ENCODE measurements at regions not wholly inside any gene's neighbourhood (a gene's known extent, or its start where the extent isn't known, plus 50 kb on each side); places are given as distances from the start of the nearest gene placed in this dataset.

DNA sequence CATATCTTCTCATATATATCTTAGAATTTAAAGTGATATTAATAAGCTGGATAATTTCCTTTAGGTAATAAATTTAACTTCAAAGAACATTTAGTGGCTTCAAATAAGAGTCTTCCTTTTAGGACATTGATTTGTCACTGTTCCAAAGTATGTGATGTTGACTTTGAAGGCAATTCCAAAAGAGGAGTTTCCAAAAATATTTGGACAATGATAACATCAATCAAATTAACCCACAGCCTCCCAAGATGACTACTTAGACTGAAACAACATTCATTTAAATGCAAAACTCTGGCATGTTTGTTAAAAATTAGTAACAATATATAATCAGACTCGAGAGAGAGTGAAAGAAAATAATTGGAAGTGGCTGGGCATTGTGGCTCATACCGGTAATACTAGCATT is 211.1 kb downstream of the OGFRL1 start:
- no peak overlapping the region for H3K27ac ChIP-seq (ENCODE audit: insufficient read depth, low read depth, low read length)
- no peak for FAIRE-seq
- DNase-seq (ENCODE audit: low read depth, low spot score) = no peak
- peaks cover 17% of the 10 kb centered on the region for H3K4me1 ChIP-seq (ENCODE audit: control insufficient read depth, extremely low read depth, insufficient read depth, low read length)
- no peak for TF ChIP-seq JUN (IDR thresholded peaks at IDR 0.05; ENCODE audit: borderline replicate concordance, insufficient read depth, insufficient read length, low read depth)
- no peak for TF ChIP-seq EZH2 (IDR thresholded peaks at IDR 0.05; ENCODE audit: borderline replicate concordance, low read depth, low read length, severe bottlenecking)
- no peak for TF ChIP-seq POLR2AphosphoS5 (IDR thresholded peaks at IDR 0.05; ENCODE audit: insufficient read depth, low read depth, low read length)
- no peak for TF ChIP-seq MYC (IDR thresholded peaks at IDR 0.05; ENCODE audit: low read depth, low read length)
- TF ChIP-seq POLR2A (IDR thresholded peaks at IDR 0.05; ENCODE audit: low read depth, low read length) = no peak
- TF ChIP-seq GATA2 (IDR thresholded peaks at IDR 0.05; ENCODE audit: insufficient read depth, insufficient read length, low read depth, low read length) = no peak
- TF ChIP-seq MAX (IDR thresholded peaks at IDR 0.05; ENCODE audit: insufficient read depth, insufficient read length) = no peak
- TF ChIP-seq, protein P1, sequence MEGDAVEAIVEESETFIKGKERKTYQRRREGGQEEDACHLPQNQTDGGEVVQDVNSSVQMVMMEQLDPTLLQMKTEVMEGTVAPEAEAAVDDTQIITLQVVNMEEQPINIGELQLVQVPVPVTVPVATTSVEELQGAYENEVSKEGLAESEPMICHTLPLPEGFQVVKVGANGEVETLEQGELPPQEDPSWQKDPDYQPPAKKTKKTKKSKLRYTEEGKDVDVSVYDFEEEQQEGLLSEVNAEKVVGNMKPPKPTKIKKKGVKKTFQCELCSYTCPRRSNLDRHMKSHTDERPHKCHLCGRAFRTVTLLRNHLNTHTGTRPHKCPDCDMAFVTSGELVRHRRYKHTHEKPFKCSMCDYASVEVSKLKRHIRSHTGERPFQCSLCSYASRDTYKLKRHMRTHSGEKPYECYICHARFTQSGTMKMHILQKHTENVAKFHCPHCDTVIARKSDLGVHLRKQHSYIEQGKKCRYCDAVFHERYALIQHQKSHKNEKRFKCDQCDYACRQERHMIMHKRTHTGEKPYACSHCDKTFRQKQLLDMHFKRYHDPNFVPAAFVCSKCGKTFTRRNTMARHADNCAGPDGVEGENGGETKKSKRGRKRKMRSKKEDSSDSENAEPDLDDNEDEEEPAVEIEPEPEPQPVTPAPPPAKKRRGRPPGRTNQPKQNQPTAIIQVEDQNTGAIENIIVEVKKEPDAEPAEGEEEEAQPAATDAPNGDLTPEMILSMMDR (IDR thresholded peaks at IDR 0.05; ENCODE audit: extremely low read depth in 1 of 2, insufficient read depth in 1 of 2, low read depth in 1 of 2, low read length in 2 of 2) = no peak
- no peak for TF ChIP-seq FOS (IDR thresholded peaks at IDR 0.05; ENCODE audit: borderline replicate concordance, insufficient read depth, low read length)
- H3K4me2 ChIP-seq (ENCODE audit: insufficient read depth, low read length) = no peak overlapping the region
- H3K36me3 ChIP-seq (ENCODE audit: control insufficient read depth in 2 of 2, extremely low read depth in 1 of 2, insufficient read depth in 2 of 2, low read length in 2 of 2) = no peaks in the 10 kb centered on the region
- H3K9me1 ChIP-seq (replicated peaks; ENCODE audit: control insufficient read depth, extremely low read depth, insufficient read depth, low read length) = no peaks in the 10 kb centered on the region
- intact Hi-C loops (cut with micrococcal nuclease) (no loop called here), dilution Hi-C loops (cut with MboI; ENCODE audit: extremely low pct_ligation_motif_present, low sequenced_read_pairs) (loop anchor here (25.0 kb wide), 1 partner anchor 112 kb away; no protein-coding TSS in a partner anchor)
- POLR2A ChIA-PET = no interaction called here
- CTCF ChIA-PET = interaction anchor here (1.8 to 2.2 kb wide), 2 partner anchors 10 to 114 kb away, joined by 5 to 9 read pairs; no protein-coding TSS in a partner anchor
- no peaks in the 10 kb centered on the region for H4K20me1 ChIP-seq (replicated peaks; ENCODE audit: control insufficient read depth, extremely low read depth, insufficient read depth, low read length)
- no TSS peak for BruUV-seq (replicated peaks)
- no peaks in the 10 kb centered on the region for H3K79me2 ChIP-seq (ENCODE audit: control insufficient read depth, insufficient read depth, low read length)
- H2AFZ ChIP-seq (ENCODE audit: low read depth, low read length) = peak overlapping the region; percentile 38
- H3K4me3 ChIP-seq (replicated peaks in 1 of 3; ENCODE audit: insufficient read depth in 1 of 3, low read depth in 1 of 3, low read length in 3 of 3) = no peak overlapping the region
- H3K9ac ChIP-seq (replicated peaks; ENCODE audit: extremely low read depth, insufficient read depth, low read length) = no peak overlapping the region
- no peaks in the 10 kb centered on the region for H3K27me3 ChIP-seq (ENCODE audit: control insufficient read depth in 2 of 2, insufficient read depth in 2 of 2, low read length in 2 of 2)
- no peaks in the 10 kb centered on the region for H3K9me3 ChIP-seq (replicated peaks; ENCODE audit: control insufficient read depth, insufficient read depth, low read length)
